ENCODE measurements at regions not wholly inside any gene's neighbourhood (a gene's known extent, or its start where the extent isn't known, plus 50 kb on each side); places are given as distances from the start of the nearest gene placed in this dataset.

GRCh38 chr12:5236022-5236640, 192.5 kb downstream of the KCNA5 start:
- TF ChIP-seq POLR2A (IDR thresholded peaks at IDR 0.05), result no peak
- TF ChIP-seq CTCF (IDR thresholded peaks at IDR 0.05), result no peak

All from lower leg skin (tissue), 3 donors.